GM12878 (cell line): ENCODE measurements at regions not wholly inside any gene's neighbourhood (a gene's known extent, or its start where the extent isn't known, plus 50 kb on each side); places are given as distances from the start of the nearest gene placed in this dataset.
A peak's percentile ranks its signal among the peaks of the same experiment; 100 is the strongest.

Experiments
- ATAC-seq: fragments of 200-7000 bp; cut with Tn5 transposase; 3 replicates; pipeline ENCODE4 v1.9.1; 2020; ENCODE audit warnings: mild to moderate bottlenecking, moderate library complexity
- BruUV-seq: library from RNA; stranded (reverse); fragments of 400-500 nt; replicated peaks from 2 replicates; lab custom pipeline; 2021; lab: Mats Ljungman, UMichigan
- CTCF ChIA-PET: fragments of 300-600 bp; sonication (Branson Sonifier 250); formaldehyde crosslinking; extraction: SDS; loops from one replicate; lab custom pipeline; 2021; ENCODE audit warnings: inconsistent platforms; lab: Yijun Ruan, JAX
- POLR2A ChIA-PET: fragments of 350-600 bp; formaldehyde crosslinking; extraction: SDS; loops from one replicate; lab custom pipeline; 2021; ENCODE audit warnings: inconsistent platforms; lab: Charles Lee
- RAD21 ChIA-PET: fragments of 300-600 bp; sonication (Branson Sonifier 250); formaldehyde crosslinking; loops from one replicate; lab custom pipeline; 2023; ENCODE audit warnings: antibody characterized with exemption; ENCODE audit not compliant: unreplicated experiment; lab: Charles Lee
- SMC1A ChIA-PET: fragments of 300-600 bp; sonication (Branson Sonifier 250); formaldehyde crosslinking; loops from one replicate; lab custom pipeline; 2023; ENCODE audit not compliant: unreplicated experiment, uncharacterized antibody; lab: Charles Lee
- DNase-seq: peaks from one replicate; pipeline ENCODE4 v3.0.0-alpha.2; 2011; ENCODE audit warnings: low read depth, low spot score
- FAIRE-seq: peaks from 3 replicates; lab custom pipeline; 2011; peaks lifted over from hg19 to GRCh38; lab: Jason Lieb, UNC
- H2AFZ ChIP-seq: 2 replicates; pipeline ENCODE4 v1.6.0; 2011; ENCODE audit warnings: low read depth, low read length, control low read depth; ENCODE audit not compliant: control insufficient read depth
- H3K27ac ChIP-seq: 2 replicates; pipeline ENCODE4 v1.5.1; 2011; ENCODE audit warnings: control low read depth; ENCODE audit not compliant: control insufficient read depth, insufficient read depth
- H3K27me3 ChIP-seq, 2 experiments: replicated peaks in 1 of 2; 2 replicates each; pipeline versions ENCODE4 v1.6.0 to v1.6.1; 2011; ENCODE audit warnings: low read length in 1 of 2; ENCODE audit not compliant: control insufficient read depth in 2 of 2, insufficient read depth in 2 of 2
- H3K36me3 ChIP-seq, 2 experiments: 2 replicates each; pipeline ENCODE4 v1.5.1; 2011; ENCODE audit warnings: low read length in 1 of 2; ENCODE audit not compliant: control insufficient read depth in 2 of 2, insufficient read depth in 2 of 2
- H3K4me1 ChIP-seq: 2 replicates; pipeline ENCODE4 v1.6.1; 2011; ENCODE audit warnings: mild to moderate bottlenecking, low read length, moderate library complexity, mixed read lengths; ENCODE audit not compliant: control insufficient read depth, insufficient read depth
- H3K4me2 ChIP-seq: 2 replicates; pipeline ENCODE4 v1.6.0; 2011; ENCODE audit warnings: control low read depth; ENCODE audit not compliant: control insufficient read depth, insufficient read depth
- H3K4me3 ChIP-seq: fragments of 200-600 bp; sonication (generic); 2 replicates; pipeline ENCODE4 v1.5.1; 2016
- H3K79me2 ChIP-seq: 2 replicates; pipeline ENCODE4 v1.6.0; 2011; ENCODE audit warnings: low read length; ENCODE audit not compliant: control insufficient read depth, insufficient read depth
- H3K9ac ChIP-seq: 2 replicates; pipeline ENCODE4 v1.8.0; 2011; ENCODE audit warnings: low read length, control low read depth, mixed read lengths; ENCODE audit not compliant: control insufficient read depth, insufficient read depth
- H3K9me3 ChIP-seq: replicated peaks from 3 replicates; pipeline ENCODE4 v1.5.1; 2011; ENCODE audit warnings: mild to moderate bottlenecking, low read length; ENCODE audit not compliant: control insufficient read depth, insufficient read depth
- H4K20me1 ChIP-seq: 2 replicates; pipeline ENCODE4 v1.6.0; 2011; ENCODE audit not compliant: control insufficient read depth, insufficient read depth
- CBX5 ChIP-seq: sonication (generic); IDR thresholded peaks from 2 replicates; pipeline ENCODE4 v1.6.1; 2016; ENCODE audit warnings: low read depth, moderate library complexity, mild to moderate bottlenecking, inconsistent platforms
- WGBS: methylation state at CpG from one replicate; pipeline ENCODE4 v1.1.6; 2016; ENCODE audit warnings: low lambda C conversion rate; ENCODE audit not compliant: insufficient replicate concordance, insufficient coverage; ENCODE audit errors: missing lambda C conversion rate; 5-methylcytosine and 5-hydroxymethylcytosine counted together
- in situ Hi-C: fragments of 300-500 bp; cut with MboI; formaldehyde crosslinking; loops from 9 replicates; pipeline ENCODE4 v1.14.3; 2018; ENCODE audit warnings: mixed read lengths
- intact Hi-C: fragments of 100-400 bp; cut with micrococcal nuclease; formaldehyde crosslinking; loops from one replicate; pipeline ENCODE4 v1.14.2; 2022; ENCODE audit not compliant: unreplicated experiment
- TF ChIP-seq, protein P1 (sequence below): fragments of 450-650 bp; formaldehyde crosslinking; IDR thresholded peaks from 2 replicates; pipeline ENCODE4 v1.4.0; 2020; ENCODE audit warnings: mild to moderate bottlenecking, moderate library complexity

DNA sequence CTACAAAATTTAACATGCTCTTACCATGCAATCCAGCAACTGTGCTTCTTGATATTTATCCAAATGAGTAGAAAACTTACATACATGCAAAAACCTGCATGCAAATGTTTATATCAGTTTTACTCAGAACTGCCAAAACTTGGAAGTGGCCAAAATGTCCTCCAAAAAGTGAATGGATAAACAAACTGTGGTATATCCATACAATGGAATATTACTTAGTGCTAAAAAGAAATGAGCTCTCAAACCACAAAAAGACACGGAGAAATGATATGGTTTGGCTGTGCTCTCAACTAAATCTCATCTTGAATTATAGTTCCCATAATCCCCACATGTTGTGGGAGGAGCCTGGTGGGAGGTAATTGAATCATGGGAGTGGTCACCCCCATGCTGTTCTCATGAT, 267.2 kb downstream of the ZEB2 start:
- in situ Hi-C loops, result no loop called here
- ChIA-PET RAD21 (interaction anchor here (4.0 kb wide), 1 partner anchor 12 kb away, joined by 13 read pairs; no protein-coding TSS in a partner anchor), POLR2A (no interaction called here), CTCF (interaction anchor here (2.9 kb wide), 1 partner anchor 11 kb away, joined by 11 read pairs; no protein-coding TSS in a partner anchor), SMC1A (interaction anchor here (0.8 to 4.5 kb wide), 7 partner anchors 11 to 71 kb away, joined by 3 to 25 read pairs (median 3); no protein-coding TSS in a partner anchor)
- H4K20me1 ChIP-seq, result no peaks in the 10 kb centered on the region
- no peak overlapping the region for H3K4me3 ChIP-seq
- peaks cover 20% of the 10 kb centered on the region for H3K9me3 ChIP-seq
- 100% methylated on average over 1 of the region's 1 CpG for WGBS
- H3K4me1 ChIP-seq, result peaks cover 11% of the 10 kb centered on the region; the same call in 1 of the 2 replicates
- no peak overlapping the region for H3K9ac ChIP-seq
- no peak overlapping the region for H3K27ac ChIP-seq
- no peak for FAIRE-seq
- H2AFZ ChIP-seq, result no peak overlapping the region
- TF ChIP-seq, protein P1, sequence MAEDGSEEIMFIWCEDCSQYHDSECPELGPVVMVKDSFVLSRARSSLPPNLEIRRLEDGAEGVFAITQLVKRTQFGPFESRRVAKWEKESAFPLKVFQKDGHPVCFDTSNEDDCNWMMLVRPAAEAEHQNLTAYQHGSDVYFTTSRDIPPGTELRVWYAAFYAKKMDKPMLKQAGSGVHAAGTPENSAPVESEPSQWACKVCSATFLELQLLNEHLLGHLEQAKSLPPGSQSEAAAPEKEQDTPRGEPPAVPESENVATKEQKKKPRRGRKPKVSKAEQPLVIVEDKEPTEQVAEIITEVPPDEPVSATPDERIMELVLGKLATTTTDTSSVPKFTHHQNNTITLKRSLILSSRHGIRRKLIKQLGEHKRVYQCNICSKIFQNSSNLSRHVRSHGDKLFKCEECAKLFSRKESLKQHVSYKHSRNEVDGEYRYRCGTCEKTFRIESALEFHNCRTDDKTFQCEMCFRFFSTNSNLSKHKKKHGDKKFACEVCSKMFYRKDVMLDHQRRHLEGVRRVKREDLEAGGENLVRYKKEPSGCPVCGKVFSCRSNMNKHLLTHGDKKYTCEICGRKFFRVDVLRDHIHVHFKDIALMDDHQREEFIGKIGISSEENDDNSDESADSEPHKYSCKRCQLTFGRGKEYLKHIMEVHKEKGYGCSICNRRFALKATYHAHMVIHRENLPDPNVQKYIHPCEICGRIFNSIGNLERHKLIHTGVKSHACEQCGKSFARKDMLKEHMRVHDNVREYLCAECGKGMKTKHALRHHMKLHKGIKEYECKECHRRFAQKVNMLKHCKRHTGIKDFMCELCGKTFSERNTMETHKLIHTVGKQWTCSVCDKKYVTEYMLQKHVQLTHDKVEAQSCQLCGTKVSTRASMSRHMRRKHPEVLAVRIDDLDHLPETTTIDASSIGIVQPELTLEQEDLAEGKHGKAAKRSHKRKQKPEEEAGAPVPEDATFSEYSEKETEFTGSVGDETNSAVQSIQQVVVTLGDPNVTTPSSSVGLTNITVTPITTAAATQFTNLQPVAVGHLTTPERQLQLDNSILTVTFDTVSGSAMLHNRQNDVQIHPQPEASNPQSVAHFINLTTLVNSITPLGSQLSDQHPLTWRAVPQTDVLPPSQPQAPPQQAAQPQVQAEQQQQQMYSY (CRISPR knock-in tag), result no peak
- TF ChIP-seq CBX5, result peak; percentile 55; the same call in 1 of the 2 replicates
- BruUV-seq, result no TSS peak
- ATAC-seq, result no peak
- H3K36me3 ChIP-seq, result no peaks in the 10 kb centered on the region
- intact Hi-C loops, result no loop called here
- no peak overlapping the region for H3K4me2 ChIP-seq
- no peak for DNase-seq
- H3K79me2 ChIP-seq, result no peaks in the 10 kb centered on the region; the same call in 1 of the 2 replicates
- H3K27me3 ChIP-seq, result no peaks in the 10 kb centered on the region
